ENCODE measurements at regions not wholly inside any gene's neighbourhood (a gene's known extent, or its start where the extent isn't known, plus 50 kb on each side); places are given as distances from the start of the nearest gene placed in this dataset.

DNA sequence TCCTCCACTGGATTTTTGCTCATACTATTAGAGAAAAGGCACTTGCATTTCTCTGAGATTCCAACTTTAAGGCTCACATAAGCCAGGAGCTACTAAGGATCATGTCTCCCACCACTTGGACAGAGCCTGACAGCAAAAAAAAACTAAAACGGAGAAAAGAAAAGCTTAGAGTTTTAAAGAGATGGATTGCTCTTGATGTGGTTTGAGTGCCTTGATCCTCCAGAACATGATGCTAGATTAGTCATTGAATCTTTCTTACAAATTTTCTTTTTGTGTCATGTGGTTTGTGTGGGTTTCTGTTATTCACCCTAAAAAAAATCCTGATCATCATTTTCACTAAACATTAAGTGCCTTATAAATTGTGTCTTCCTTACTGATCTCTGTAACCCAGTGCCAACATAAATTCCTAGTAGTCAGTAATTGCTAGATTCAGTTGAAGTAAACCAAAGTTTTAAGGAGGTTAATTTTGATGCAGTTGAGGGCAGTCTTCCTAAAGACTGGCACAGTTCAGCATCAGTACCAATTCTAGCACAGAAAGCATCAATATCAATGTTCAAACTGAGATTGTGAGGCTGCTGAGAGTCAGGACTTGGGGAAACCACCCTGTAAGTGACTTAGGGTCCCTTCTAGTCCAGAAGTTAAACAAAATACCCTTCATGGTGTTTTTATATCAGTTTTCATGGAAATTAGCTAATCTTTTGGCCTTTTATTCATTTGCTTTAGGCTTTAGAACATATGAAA is 206.3 kb downstream of the RAD51AP2 start:
- CTCF ChIA-PET: interaction anchor here (1.0 kb wide), 1 partner anchor 78 kb away, joined by 3 read pairs; no protein-coding TSS in a partner anchor
- no peaks in the 10 kb centered on the region for H3K9me3 ChIP-seq (ENCODE audit: control insufficient read depth in 1 of 2, insufficient read depth in 1 of 2, low read depth in 1 of 2, low read length in 2 of 2)
- H3K27ac ChIP-seq (ENCODE audit: low read depth, low read length): no peak overlapping the region
- intact Hi-C loops (cut with micrococcal nuclease): no loop called here
- no peaks in the 10 kb centered on the region for H3K79me2 ChIP-seq (ENCODE audit: insufficient read depth, low read length)
- no peak for DNase-seq (ENCODE audit: low read depth, low spot score)
- no peak overlapping the region for H3K4me2 ChIP-seq (ENCODE audit: low read length)
- H3K4me1 ChIP-seq (ENCODE audit: control insufficient read depth in 1 of 2, insufficient read depth in 2 of 2, low read length in 2 of 2): no peaks in the 10 kb centered on the region
- no TSS peak for BruUV-seq (replicated peaks)
- RAD21 ChIA-PET (ENCODE audit: low non-redundant PET in 1 of 2, low total read pairs in 2 of 2, uncharacterized antibody in 2 of 2, unreplicated experiment in 2 of 2): no interaction called here
- POLR2A ChIA-PET: no interaction called here
- no peak overlapping the region for H2AFZ ChIP-seq (ENCODE audit: low read depth, low read length, poor library complexity, severe bottlenecking)
- no peaks in the 10 kb centered on the region for H3K9me2 ChIP-seq (ENCODE audit: insufficient read depth)
- no peak for ATAC-seq
- TF ChIP-seq, protein P1, sequence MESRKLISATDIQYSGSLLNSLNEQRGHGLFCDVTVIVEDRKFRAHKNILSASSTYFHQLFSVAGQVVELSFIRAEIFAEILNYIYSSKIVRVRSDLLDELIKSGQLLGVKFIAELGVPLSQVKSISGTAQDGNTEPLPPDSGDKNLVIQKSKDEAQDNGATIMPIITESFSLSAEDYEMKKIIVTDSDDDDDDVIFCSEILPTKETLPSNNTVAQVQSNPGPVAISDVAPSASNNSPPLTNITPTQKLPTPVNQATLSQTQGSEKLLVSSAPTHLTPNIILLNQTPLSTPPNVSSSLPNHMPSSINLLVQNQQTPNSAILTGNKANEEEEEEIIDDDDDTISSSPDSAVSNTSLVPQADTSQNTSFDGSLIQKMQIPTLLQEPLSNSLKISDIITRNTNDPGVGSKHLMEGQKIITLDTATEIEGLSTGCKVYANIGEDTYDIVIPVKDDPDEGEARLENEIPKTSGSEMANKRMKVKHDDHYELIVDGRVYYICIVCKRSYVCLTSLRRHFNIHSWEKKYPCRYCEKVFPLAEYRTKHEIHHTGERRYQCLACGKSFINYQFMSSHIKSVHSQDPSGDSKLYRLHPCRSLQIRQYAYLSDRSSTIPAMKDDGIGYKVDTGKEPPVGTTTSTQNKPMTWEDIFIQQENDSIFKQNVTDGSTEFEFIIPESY (IDR thresholded peaks at IDR 0.05; ENCODE audit: extremely low read depth, insufficient replicate concordance, low read length): no peak
- H4K20me1 ChIP-seq (ENCODE audit: insufficient read depth): no peaks in the 10 kb centered on the region
- no peak overlapping the region for H3K9ac ChIP-seq (ENCODE audit: low read length)
- no peaks in the 10 kb centered on the region for H3K36me3 ChIP-seq (ENCODE audit: control insufficient read depth in 1 of 2, insufficient read depth in 2 of 2, low read length in 2 of 2)
- no peak overlapping the region for H3K4me3 ChIP-seq (replicated peaks in 1 of 2; ENCODE audit: low read depth in 1 of 2, low read length in 2 of 2)
- H3K27me3 ChIP-seq (ENCODE audit: insufficient read depth, low read length): no peaks in the 10 kb centered on the region

GRCh38 chr2:17311106-17311619 is 207.1 kb downstream of the RAD51AP2 start:
- Histone ChIP-seq H3K9me3 (ENCODE audit: control insufficient read depth in 1 of 2, insufficient read depth in 1 of 2, low read depth in 1 of 2, low read length in 2 of 2) (no peaks in the 10 kb centered on the region), H3K27me3 (ENCODE audit: insufficient read depth, low read length) (no peaks in the 10 kb centered on the region), H4K20me1 (ENCODE audit: insufficient read depth) (no peaks in the 10 kb centered on the region), H2AFZ (ENCODE audit: low read depth, low read length, poor library complexity, severe bottlenecking) (no peak overlapping the region), H3K27ac (ENCODE audit: low read depth, low read length) (no peak overlapping the region), H3K9ac (ENCODE audit: low read length) (no peak overlapping the region), H3K4me1 (ENCODE audit: control insufficient read depth in 1 of 2, insufficient read depth in 2 of 2, low read length in 2 of 2) (no peaks in the 10 kb centered on the region), H3K4me2 (ENCODE audit: low read length) (no peak overlapping the region), H3K4me3 (replicated peaks in 1 of 2; ENCODE audit: low read depth in 1 of 2, low read length in 2 of 2) (no peak overlapping the region), H3K36me3 (ENCODE audit: control insufficient read depth in 1 of 2, insufficient read depth in 2 of 2, low read length in 2 of 2) (no peaks in the 10 kb centered on the region), H3K79me2 (ENCODE audit: insufficient read depth, low read length) (no peaks in the 10 kb centered on the region), H3K9me2 (ENCODE audit: insufficient read depth) (no peaks in the 10 kb centered on the region)
- ChIA-PET RAD21 (ENCODE audit: low non-redundant PET in 1 of 2, low total read pairs in 2 of 2, uncharacterized antibody in 2 of 2, unreplicated experiment in 2 of 2) (no interaction called here), CTCF (interaction anchor here (1.0 kb wide), 1 partner anchor 78 kb away, joined by 3 read pairs; no protein-coding TSS in a partner anchor), POLR2A (no interaction called here)
- ATAC-seq: no peak
- TF ChIP-seq EZH2phosphoT487 (IDR thresholded peaks at IDR 0.05; ENCODE audit: borderline replicate concordance): no peak
- no peak for TF ChIP-seq JUND (IDR thresholded peaks at IDR 0.05)
- TF ChIP-seq, protein P2, sequence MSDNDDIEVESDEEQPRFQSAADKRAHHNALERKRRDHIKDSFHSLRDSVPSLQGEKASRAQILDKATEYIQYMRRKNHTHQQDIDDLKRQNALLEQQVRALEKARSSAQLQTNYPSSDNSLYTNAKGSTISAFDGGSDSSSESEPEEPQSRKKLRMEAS (IDR thresholded peaks at IDR 0.05): no peak
- TF ChIP-seq RAD21 (IDR thresholded peaks at IDR 0.05; ENCODE audit: low read depth): no peak
- TF ChIP-seq, protein P1 (IDR thresholded peaks at IDR 0.05; ENCODE audit: extremely low read depth, insufficient replicate concordance, low read length): no peak
- no peak for TF ChIP-seq CTCF (IDR thresholded peaks at IDR 0.05 in 2 of 3, conservative IDR thresholded peaks at IDR 0.05 in 1 of 3; ENCODE audit: borderline replicate concordance in 1 of 3, insufficient read depth in 1 of 3, low read depth in 2 of 3, low read length in 2 of 3)
- no peak for TF ChIP-seq EZH2 (IDR thresholded peaks at IDR 0.05)
- TF ChIP-seq POLR2AphosphoS5 (IDR thresholded peaks at IDR 0.05; ENCODE audit: low read depth, low read length): no peak
- no peak for TF ChIP-seq ELF1 (IDR thresholded peaks at IDR 0.05; ENCODE audit: borderline replicate concordance, low read depth)
- TF ChIP-seq POLR2A (IDR thresholded peaks at IDR 0.05; ENCODE audit: borderline replicate concordance, extremely low read depth, insufficient read depth, insufficient read length): no peak
- TF ChIP-seq FOSL1 (IDR thresholded peaks at IDR 0.05; ENCODE audit: low read depth): no peak
- no peak for TF ChIP-seq SRF (IDR thresholded peaks at IDR 0.05; ENCODE audit: low read depth)
- no peak for TF ChIP-seq CEBPB (IDR thresholded peaks at IDR 0.05; ENCODE audit: low read depth)
- no peak for DNase-seq (ENCODE audit: low read depth, low spot score)
- intact Hi-C loops (cut with micrococcal nuclease): no loop called here
- no TSS peak for BruUV-seq (replicated peaks)

Data from HCT116 (cell line).